Dedifferentiated amniotic fluid mesenchymal stem cell (primary cell): ENCODE measurements at regions not wholly inside any gene's neighbourhood (a gene's known extent, or its start where the extent isn't known, plus 50 kb on each side); places are given as distances from the start of the nearest gene placed in this dataset.

Source experiments
- DNase-seq: peaks from one replicate; pipeline ENCODE4 v3.0.0-alpha.2; 2016; ENCODE audit errors: extremely low spot score

DNA sequence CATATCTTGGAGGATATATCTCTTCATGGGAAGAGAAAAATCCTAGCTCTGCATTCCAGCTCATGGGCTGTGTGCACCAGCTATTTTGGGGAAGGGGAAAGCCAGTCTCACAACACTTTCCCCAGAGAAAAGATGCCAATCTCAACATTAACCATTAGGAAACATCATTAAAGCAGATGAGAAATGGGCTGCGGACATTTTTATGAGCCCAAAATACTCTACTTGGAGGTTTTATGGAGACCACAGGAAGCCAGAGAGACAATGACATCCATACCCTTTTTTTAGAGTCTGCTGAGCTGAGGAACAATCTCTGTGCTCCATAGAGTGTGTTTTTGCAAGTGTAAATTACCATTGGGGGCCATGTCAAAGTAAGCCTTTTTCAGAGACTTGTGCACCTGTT, 213.7 kb downstream of the TRIB2 start:
- no peak for DNase-seq

DNA sequence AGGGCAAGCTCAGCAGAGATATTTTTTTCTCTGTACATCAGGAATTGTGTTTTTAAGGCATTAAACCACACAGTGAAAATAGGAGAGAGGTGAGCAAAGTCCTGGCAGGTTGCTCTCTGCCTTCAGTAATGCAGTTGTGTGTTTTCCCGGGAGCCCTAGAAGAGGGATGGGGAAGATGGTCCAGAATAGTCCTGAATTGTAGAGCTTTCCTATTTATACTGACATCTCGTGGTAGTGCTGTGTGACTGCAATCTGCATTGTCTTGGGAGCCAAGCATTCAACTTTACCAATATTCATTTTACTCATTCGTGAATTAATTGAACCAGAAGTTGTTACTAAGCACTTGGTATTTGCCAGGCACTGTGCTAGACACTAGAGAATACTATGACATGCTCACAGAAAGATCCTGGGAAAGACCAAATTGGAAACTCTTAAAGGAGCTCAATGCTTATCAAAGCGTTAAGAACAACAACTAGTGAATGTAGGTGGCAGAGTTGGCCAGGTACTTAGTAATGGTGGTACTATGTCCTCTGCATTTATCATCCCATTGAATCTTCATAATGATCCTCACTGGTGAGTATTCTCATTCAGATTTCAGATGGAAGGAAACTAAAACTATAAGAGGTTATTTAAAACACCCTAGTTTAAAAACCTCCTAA, 214.6 kb downstream of the TRIB2 start:
- DNase-seq = peak; percentile 63

DNA sequence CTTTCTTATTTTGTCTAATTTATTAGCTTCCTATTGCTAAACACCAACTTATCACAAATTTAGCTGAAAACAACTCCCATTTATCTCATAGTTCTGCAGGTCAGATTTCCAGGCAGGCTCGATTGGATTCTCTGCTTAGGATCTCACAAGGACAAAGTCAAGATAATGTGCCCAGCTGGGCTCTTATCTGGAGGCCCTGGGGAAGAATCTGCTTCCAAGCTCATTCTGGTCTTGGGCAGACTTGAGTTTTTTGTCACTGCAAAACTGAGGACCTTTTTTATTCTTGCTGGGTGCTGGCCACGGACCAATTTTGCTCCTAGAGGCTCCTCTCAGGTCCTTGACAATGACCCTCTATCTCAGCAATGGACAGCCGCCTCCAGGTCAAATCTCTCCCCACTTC, 215.5 kb downstream of the TRIB2 start:
- no peak for DNase-seq

DNA sequence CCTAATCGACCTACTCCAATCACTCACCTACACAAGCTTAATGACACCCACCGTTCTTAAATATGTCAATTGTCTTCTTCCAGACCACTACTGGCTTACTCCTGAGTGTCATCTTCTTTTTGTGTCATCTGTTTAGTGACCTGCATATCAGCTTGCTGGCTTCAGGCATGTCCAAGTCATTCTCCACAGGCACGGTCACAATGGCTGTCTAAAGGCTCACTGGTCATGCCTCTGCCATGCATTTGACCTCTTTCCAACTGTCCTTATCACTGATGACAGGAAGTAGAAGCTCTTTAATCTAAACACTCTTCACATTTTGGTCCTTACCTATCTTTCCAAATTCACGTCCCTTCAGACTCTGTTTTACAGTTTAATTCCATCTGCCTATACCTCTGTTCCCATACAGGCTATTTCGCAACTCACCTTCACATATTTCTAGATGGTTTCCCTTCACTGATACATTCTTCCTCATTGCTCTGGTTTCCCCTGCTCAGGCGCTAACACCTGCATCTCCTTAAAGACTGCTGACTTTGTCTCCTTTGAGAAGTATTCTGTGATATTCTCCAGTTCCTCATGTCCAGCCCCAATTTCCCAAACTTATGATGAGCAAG, 217.5 kb downstream of the TRIB2 start:
- no peak for DNase-seq

DNA sequence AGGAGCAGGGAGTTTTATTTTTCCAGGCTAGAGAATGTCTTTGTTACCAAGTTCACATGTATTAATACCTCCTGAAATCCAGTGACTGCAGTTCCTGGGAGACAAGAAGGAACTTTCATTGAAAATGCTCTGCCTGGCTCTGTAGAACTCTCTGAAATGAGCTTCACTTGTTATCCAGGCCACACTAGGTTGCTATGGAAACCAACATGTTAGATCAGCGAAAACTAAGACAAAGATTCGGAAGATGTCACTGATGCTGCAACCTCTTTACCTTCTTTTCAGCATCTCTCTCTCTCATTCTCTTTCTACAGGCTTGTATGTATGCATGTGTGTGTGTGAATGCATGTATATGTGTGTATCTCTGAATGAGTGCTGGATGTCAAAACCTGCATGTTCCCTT, 218.5 kb downstream of the TRIB2 start:
- no peak for DNase-seq

DNA sequence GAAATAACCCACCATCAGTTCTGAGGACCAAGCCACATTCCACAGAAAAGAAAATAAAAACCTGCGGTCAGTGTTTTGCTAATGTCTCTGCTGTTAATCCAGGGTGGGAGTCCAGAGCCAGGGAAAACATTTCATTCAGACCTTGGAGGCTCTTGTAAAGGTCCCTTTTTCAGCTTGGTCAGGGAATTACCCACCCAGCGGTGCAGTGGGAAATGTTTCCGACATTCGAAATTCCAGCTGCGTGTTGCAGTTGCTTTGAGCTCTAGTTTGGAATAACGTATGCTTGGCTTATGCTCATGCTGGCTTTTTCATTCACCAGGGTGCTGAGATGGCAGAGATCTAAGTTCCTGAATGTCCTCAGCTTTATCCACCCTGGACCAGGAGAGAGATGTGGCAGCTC, 219.1 kb downstream of the TRIB2 start:
- no peak for DNase-seq

DNA sequence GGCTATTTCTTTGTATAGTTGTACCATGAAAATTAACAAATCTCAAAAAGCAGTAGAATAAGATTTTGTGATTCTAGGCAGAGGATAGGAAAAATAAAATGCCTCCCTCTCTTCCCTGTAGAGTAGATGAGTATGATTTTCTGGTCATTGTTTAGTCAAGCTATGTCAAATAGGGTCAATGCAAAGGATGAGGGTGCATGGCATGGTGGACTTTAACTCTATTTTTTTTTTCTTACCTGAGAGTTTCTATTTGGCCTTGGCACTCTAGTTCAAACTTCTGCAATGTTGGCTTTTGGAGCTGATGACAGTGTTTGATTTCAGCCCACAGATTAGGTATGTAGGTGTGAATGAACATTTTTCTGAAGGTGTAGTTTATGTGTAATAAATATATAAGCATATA, 224.5 kb downstream of the TRIB2 start:
- DNase-seq = no peak

DNA sequence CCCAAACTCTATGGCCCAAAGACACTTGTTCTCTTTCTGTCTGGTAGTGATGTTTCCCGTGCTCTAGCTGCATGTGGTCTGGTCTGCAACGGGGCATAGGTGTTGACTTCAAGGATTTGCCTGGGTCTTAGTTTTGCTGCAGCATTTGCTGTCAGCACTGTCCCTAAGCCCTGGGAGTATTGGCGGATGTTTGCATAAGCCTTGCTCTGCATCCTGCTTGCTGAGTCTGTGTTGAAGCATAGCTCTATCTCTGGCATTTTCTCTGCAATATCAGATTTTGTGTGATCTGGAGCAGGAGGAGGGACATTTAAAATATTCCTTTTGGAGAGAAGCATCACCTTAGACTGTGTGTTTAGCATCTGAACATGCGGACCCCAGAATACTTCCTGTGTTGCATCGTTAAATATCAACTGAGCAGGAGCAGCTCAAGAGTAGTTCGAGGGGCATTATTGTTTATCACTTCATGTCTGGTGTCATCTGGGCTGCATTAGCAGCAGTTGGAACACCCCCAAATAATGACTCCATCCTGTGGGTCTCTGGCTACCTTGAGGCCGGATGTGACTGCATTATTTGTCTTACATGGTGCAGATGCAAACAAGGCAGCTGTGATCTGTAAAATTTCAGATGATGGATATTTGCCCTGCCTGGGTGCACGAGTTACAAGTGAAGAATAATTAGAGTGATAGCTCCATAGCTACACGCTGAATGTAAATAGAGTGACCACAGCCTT, 231.7 kb downstream of the TRIB2 start:
- DNase-seq = no peak

DNA sequence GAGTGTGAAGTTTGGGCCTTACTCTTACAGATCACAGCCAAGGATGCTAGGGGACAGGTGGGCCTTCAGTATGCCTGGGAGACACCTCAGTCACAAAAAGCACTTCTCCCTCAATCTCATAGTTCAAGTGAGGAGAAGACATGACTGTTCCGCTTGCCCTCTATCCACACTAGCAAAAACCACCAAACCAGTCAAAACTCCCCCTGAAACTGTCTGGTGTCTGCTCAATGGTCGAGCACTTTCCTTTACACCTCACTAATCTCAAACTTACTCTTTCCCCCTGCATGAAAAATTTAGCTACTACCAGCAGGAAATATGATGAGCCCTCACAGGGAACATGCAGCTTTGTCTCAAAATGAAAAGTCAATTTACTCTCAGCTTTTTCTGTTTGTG, 232.2 kb downstream of the TRIB2 start:
- no peak for DNase-seq

DNA sequence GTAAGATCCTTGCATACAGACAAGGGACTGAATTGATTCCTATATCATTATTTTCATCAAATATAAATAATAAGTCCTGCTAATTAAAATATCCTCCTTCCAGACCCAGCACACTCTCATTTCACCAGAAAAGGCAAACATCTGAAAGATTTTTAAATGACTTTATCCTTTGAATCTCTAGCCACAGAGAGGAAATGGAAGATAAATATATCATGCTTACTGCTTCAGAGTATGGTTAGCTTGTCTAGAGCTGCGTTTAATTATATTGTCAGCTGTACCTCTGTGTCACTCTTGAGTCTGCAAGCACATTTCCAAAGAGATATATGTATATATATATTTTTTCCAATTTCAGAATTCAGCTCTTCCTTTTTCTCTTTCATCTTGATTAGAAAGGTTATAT, 232.7 kb downstream of the TRIB2 start:
- DNase-seq = no peak

DNA sequence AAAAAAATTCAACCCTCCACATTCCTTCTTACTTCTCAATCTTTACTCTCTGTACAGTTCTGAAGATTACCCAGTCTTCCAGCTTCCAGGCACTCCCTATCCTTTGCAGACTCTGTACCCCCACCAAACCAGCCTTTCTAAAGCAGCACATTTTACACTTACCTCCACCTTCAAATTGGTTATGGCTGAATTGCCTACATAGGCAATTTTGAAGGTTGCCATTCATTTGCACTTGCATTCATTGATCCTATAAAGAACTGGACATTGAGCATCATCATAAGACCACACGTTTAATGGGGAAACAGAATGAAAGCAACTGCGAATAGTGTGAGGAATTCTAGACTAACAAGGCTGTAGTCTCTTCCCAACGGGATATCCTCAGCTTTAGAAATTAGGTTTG, 233.4 kb downstream of the TRIB2 start:
- no peak for DNase-seq

DNA sequence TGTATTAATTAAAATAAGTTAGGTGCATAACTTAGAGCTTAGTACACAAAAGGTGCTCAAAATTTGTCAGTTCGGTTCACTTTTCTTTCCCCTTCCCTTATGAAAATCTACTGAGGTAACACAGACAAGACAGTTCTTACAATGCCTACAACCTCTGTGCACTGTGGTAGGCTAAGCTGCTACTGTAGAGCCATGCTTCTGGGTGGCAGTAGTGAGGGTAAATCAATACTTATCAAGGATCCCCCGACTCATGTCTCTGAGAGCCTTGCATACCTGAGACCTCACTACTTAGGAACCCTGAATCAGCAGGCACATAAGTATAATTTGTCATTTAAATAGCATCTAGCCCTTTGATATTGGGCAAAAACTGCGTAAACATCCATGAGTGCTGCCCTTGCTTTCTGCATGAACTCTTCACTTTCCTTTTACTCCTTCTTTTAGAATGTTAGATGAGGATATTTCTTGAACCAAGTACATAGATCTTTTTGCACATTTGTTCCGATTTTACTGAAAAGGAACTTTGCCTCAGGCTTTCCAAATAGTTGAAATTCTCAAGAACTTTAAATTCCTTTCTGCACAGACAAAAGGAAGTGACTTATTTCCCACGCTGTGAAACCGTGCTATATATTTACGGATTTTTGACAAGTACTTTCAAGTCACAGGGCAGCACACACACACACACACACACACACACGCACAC, 234.4 kb downstream of the TRIB2 start:
- DNase-seq = peak; percentile 67

DNA sequence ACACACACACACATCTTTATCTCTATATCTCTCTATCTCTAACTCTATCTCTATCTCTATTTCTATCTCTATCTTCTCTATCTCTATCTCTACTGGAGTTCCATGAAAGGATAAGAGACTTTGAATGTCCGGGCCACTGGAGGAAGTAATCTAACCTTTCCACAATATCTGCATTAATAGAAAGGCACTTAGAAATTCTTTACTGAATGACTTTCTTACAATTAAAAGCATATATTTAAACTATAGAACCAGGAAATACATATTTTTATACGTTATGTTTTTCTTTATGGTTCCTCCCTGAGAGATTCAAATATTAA, 234.9 kb downstream of the TRIB2 start:
- DNase-seq = no peak

DNA sequence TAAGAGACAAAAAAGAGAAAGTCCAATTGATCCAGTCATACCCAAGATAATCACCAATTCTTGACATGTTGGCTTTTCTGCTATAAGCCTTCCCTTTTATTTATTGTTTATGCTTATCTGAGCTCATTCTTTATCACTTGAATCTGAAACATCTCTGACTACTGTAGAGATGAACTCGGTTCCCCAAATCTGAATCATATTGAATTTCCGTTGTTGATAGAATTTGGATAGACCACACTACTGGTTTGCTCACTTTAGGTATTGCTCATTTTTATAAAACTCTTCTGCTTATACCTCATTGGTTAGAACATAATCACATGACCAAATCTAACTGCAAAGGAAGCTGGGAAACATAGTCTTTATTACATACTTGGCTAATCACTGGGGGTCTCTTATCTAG, 236.9 kb downstream of the TRIB2 start:
- no peak for DNase-seq

DNA sequence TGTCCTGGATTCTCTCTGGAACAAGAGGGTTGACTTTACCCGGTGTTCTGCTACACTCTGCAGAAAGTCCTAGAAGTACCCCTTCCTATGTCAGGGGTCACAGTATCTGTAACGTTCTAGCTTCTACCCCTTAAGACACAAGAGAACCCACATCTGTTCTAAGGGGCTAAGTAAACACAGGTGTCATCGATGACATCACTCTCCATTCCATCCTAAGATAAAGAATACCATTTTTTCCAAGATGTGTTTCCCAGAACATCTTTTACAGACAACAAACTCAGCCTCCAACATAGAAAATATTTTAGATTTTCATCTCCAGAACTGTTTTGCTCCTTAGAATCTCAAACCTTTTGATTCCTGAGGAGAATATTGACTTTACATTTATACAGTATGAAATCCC, 239.1 kb downstream of the TRIB2 start:
- DNase-seq = no peak

DNA sequence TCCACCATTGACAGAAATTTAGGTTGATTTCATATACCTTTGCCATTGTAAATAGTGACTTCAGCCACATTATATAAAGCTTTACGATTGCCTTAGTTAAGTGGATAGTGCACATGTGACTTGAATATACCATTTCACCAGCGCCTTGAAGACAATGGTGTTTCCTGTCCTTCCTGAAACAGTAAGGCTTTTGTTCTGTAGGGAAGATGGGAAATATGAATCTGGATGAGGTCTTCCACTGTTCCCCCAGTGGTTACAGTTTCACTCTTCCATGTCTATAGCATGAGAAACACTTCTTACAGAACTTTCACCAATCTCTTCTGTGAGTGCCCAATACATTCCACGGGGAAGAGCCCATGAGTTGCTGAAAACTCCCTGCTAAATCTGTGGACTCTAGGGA, 240.5 kb downstream of the TRIB2 start:
- no peak for DNase-seq

DNA sequence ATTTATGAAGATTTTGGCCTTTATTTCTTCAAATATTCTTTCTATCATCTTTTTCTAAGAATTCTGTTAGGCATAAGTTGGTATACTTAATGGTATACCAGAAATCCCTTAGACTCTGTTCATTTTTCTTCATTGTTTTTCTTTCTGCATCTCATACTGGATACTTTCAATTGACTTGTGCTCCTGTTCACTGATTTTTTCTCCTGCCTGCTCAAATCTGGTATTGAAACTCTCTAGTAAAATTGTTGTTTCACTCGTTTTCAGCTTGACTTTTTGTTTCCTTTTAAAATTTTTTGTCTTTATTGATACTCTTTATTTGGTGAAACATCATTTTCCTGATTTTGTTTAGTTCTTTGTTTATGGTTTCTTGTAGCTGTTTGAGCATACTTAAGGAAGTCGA, 243.2 kb downstream of the TRIB2 start:
- no peak for DNase-seq

DNA sequence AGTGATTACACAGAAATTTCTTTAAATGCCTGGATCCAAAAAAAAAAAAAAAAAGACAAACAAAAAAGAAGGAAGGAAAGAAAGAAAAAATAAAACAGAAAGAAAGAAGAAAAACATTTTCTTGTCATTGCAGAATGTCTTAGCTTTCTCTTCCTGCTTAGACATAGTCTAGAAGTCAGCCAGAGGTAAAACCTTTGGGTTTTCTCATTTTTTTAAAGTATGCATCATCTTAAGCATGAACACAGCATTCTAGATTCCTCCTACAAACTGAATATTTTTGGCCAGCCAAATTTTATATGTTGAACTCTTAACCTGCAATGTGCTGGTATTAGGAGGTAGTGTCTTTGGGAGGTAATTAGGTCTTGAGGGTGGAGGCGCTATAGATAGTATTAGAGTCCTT, 243.9 kb downstream of the TRIB2 start:
- DNase-seq = no peak

DNA sequence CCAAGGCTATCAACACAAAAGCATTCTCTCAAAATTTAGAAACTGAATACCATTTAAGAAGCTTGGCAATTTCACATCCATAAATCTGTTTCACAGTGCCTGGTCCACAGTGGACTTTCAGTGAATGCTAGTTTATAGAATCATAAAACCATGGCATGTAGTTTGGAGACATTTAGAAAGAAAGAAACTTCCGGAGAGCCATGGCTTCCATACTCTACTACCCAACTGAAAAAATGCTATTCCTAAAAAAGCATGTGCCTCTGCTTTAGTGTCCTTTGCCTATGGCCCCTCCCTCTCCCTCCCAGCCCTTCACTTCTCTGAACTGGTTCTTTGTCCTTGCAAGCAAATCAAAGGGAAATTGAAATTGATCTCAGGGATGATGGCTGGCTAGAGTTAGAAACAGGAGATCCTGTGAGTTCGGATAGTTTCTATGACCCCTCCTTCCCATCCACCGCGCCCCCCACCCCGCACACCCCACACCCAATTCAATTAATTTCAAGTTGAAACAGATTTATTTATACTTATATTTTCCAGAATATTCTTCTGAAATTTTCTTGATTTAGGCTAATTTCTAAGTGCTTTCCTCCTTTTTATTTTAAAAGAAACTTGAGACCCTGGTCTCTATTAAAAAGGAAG, 248.3 kb downstream of the TRIB2 start:
- DNase-seq = no peak

DNA sequence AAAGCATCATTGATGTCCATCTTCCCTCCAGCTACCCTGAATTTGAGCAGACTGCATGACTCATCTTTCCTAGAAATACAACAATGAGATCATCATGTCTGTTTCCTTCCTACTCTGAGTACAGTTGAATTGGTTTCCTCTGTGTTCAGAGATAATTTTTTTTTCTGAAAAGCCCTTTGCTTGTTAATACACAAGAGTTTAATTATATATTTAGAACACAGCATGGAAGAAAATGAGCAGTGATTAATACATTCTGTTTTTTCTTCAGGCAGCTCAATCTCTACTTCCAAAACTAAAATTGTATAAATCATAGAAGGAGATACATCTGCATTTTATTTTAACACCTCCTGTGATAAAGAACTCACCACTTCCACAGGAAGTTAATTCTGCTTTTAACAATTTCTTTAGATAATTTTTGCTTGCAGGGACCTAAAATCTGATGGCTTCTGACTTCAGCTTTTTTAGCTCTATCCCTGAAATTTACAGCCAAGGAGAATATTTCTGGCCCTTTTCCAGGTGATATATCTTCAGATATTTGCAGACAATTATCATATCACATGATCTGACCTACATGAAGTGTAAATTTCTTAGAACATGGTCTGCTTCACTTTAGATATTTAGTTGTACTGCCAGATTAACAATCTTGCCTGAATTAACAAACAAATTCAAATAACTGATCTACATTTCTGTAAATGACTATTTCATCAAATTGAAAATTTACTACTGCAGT, 249.0 kb downstream of the TRIB2 start:
- peak; percentile 38 for DNase-seq

DNA sequence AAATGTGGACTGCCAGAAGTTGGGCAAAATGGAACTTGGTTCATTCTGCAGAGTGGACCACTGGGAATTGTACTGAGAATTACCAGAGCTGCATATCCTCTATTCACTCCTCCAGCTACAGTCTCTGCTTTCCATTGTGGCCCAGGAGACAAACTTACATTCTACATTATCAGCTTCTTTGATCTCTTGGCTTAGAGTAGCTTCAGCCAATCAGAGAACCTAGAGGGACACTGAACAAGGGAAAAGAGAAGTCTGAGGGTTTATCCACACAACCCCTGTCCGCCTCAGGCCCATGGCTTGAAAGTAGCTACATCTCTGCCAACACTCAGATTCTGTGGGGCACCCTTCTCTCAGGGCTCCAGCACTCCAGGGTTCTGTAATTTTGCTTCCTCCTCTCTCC, 251.1 kb downstream of the TRIB2 start:
- DNase-seq = no peak

DNA sequence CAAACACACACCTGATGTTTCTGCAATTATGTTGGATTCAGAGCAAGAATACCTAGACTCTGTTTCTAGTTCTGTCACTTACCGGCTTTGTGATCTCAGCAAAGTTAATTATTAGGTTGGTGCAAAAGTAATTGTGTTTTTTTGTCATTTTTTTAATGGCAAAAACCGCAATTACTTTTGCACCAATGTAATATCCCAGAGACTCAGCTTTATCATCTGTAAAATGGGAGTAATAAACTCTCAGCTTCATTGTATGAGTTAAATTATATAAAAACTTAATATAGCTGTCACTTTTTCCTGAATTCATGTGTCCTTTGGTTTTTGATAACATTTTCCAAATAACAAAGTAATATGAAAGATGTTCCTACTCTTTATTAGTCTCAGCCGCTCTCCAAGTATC, 251.7 kb downstream of the TRIB2 start:
- DNase-seq = no peak
